Coronary artery (tissue), 2 donors: ENCODE measurements at regions not wholly inside any gene's neighbourhood (a gene's known extent, or its start where the extent isn't known, plus 50 kb on each side); places are given as distances from the start of the nearest gene placed in this dataset.
"Not testable (repeated sequence)": the region's sequence is repeated elsewhere in the genome, so short reads cannot be mapped to it uniquely, and the experiment has no call there.

ENCODE experiments used
- DNase-seq: peaks from one replicate; pipeline ENCODE4 v3.0.0-alpha.2; 2017; ENCODE audit warnings: low spot score
- H3K27ac ChIP-seq, 2 donors: fragments of 200-600 bp; sonication (generic); one replicate each; pipeline ENCODE4 v1.5.1; 2016 to 2019
- H3K4me3 ChIP-seq: fragments of 200-600 bp; sonication (generic); 2 replicates; pipeline ENCODE4 v1.5.1; 2016; ENCODE audit warnings: mild to moderate bottlenecking, moderate library complexity
- CTCF ChIP-seq: fragments of 200-600 bp; sonication (generic); IDR thresholded peaks from one replicate; pipeline ENCODE4 v1.5.1; 2019; ENCODE audit warnings: antibody characterized with exemption

GRCh38 chr16:10262377-10263132, 80.3 kb upstream of the GRIN2A start:
- TF ChIP-seq CTCF = no peak
- no peak overlapping the region for H3K4me3 ChIP-seq
- H3K27ac ChIP-seq = no peak overlapping the region
- DNase-seq = no peak

- Histone ChIP-seq H3K4me3 (no peak overlapping the region), H3K27ac (no peak overlapping the region)
- no peak for TF ChIP-seq CTCF
- no peak for DNase-seq
These were observed 83.8 kb upstream of the GRIN2A start for GRCh38 chr16:10265770-10266615.

GRCh38 chr16:10266809-10267208, 84.6 kb upstream of the GRIN2A start:
- Histone ChIP-seq H3K4me3 (no peak overlapping the region), H3K27ac (no peak overlapping the region)
- TF ChIP-seq CTCF = no peak
- DNase-seq = no peak

GRCh38 chr16:10269632-10270031, 87.4 kb upstream of the GRIN2A start:
- no peak for DNase-seq
- Histone ChIP-seq H3K4me3 (no peak overlapping the region), H3K27ac (no peak overlapping the region)
- no peak for TF ChIP-seq CTCF

GRCh38 chr16:10272250-10272854, 90.1 kb upstream of the GRIN2A start:
- not testable (repeated sequence) for DNase-seq, H3K27ac ChIP-seq, H3K4me3 ChIP-seq

- not testable (repeated sequence) for DNase-seq, H3K27ac ChIP-seq, H3K4me3 ChIP-seq
These were observed 93.2 kb upstream of the GRIN2A start for GRCh38 chr16:10275214-10275996.

- DNase-seq = no peak
- Histone ChIP-seq H3K4me3 (no peak overlapping the region), H3K27ac (no peak overlapping the region)
- TF ChIP-seq CTCF = no peak
These were observed 95.4 kb upstream of the GRIN2A start for GRCh38 chr16:10277597-10277996.
